Neuronal stem cell (in vitro differentiated cells): ENCODE measurements at regions not wholly inside any gene's neighbourhood (a gene's known extent, or its start where the extent isn't known, plus 50 kb on each side); places are given as distances from the start of the nearest gene placed in this dataset.

Source experiments
- DNase-seq: peaks from one replicate; pipeline ENCODE4 v3.0.0-alpha.2; 2013; ENCODE audit warnings: low spot score
- H2AFZ ChIP-seq: one replicate; pipeline ENCODE4 v1.6.1; 2013; ENCODE audit warnings: mild to moderate bottlenecking, low read length, inconsistent platforms
- H2AK5ac ChIP-seq: 2 replicates; pipeline ENCODE4 v1.6.1; 2013; ENCODE audit warnings: low read depth, mild to moderate bottlenecking, inconsistent platforms, low read length, moderate library complexity, mixed read lengths
- H2BK120ac ChIP-seq: 2 replicates; pipeline ENCODE4 v1.6.1; 2013; ENCODE audit warnings: low read depth, mild to moderate bottlenecking, inconsistent platforms, low read length, moderate library complexity, mixed read lengths
- H2BK12ac ChIP-seq: one replicate; pipeline ENCODE4 v1.6.1; 2013; ENCODE audit warnings: low read length, inconsistent platforms
- H2BK15ac ChIP-seq: 2 replicates; pipeline ENCODE4 v1.6.1; 2013; ENCODE audit warnings: mild to moderate bottlenecking, low read length, inconsistent platforms, mixed read lengths
- H2BK5ac ChIP-seq: one replicate; pipeline ENCODE4 v1.6.1; 2013; ENCODE audit warnings: inconsistent platforms, mild to moderate bottlenecking, low read length, moderate library complexity
- H3K14ac ChIP-seq: one replicate; pipeline ENCODE4 v1.6.1; 2013; ENCODE audit warnings: low read length, inconsistent platforms
- H3K18ac ChIP-seq: 2 replicates; pipeline ENCODE4 v1.6.1; 2013; ENCODE audit warnings: low read length, inconsistent platforms
- H3K23ac ChIP-seq: 2 replicates; pipeline ENCODE4 v1.6.1; 2013; ENCODE audit warnings: low read depth, mild to moderate bottlenecking, mixed read lengths, low read length, inconsistent platforms; ENCODE audit not compliant: poor library complexity
- H3K27ac ChIP-seq: replicated peaks from 3 replicates; pipeline ENCODE4 v1.5.1; 2013; ENCODE audit warnings: low read length, inconsistent platforms
- H3K27me3 ChIP-seq, 3 experiments: 2 replicates each; pipeline ENCODE4 v1.6.1; 2013; ENCODE audit warnings: low read length in 3 of 3, mild to moderate bottlenecking in 2 of 3, inconsistent platforms in 1 of 3, low read depth in 1 of 3, mixed read lengths in 1 of 3, moderate library complexity in 1 of 3; ENCODE audit not compliant: control insufficient read depth in 3 of 3, insufficient read depth in 3 of 3
- H3K36me3 ChIP-seq, 2 donors: replicated peaks in 1 of 2; 2 replicates each; pipeline ENCODE4 v1.6.1; 2013; ENCODE audit warnings: low read length in 2 of 2; ENCODE audit not compliant: control insufficient read depth in 2 of 2, insufficient read depth in 2 of 2
- H3K4ac ChIP-seq: 2 replicates; pipeline ENCODE4 v1.6.1; 2013; ENCODE audit warnings: inconsistent platforms, mild to moderate bottlenecking, low read length, moderate library complexity
- H3K4me1 ChIP-seq, 2 donors: 1 replicate in 1 of 2; 2 replicates in 1 of 2; pipeline ENCODE4 v1.6.1; 2013; ENCODE audit warnings: low read length in 2 of 2, low read depth in 1 of 2; ENCODE audit not compliant: control insufficient read depth in 2 of 2, insufficient read depth in 1 of 2
- H3K4me2 ChIP-seq: one replicate; pipeline ENCODE4 v1.6.1; 2013; ENCODE audit warnings: mild to moderate bottlenecking, low read length, inconsistent platforms; ENCODE audit not compliant: insufficient read depth, poor library complexity, severe bottlenecking
- H3K4me3 ChIP-seq, 2 donors: 2 replicates each; pipeline ENCODE4 v1.5.1; 2013; ENCODE audit warnings: low read length in 2 of 2, mild to moderate bottlenecking in 2 of 2, inconsistent platforms in 1 of 2, moderate library complexity in 1 of 2
- H3K79me1 ChIP-seq: one replicate; pipeline ENCODE4 v1.6.1; 2013; ENCODE audit warnings: low read depth, mild to moderate bottlenecking, inconsistent platforms, low read length, moderate library complexity
- H3K9ac ChIP-seq: one replicate; pipeline ENCODE4 v1.6.1; 2013; ENCODE audit warnings: mild to moderate bottlenecking, low read depth, low read length, inconsistent platforms; ENCODE audit not compliant: poor library complexity
- H3K9me3 ChIP-seq, 2 donors: replicated peaks in 1 of 2; 2 replicates each; pipeline versions ENCODE3 to v1.6.1; 2013; ENCODE audit warnings: low read length in 2 of 2, mild to moderate bottlenecking in 2 of 2, inconsistent platforms in 1 of 2, low read depth in 1 of 2, mixed read lengths in 1 of 2, moderate library complexity in 1 of 2; ENCODE audit not compliant: control insufficient read depth in 2 of 2, insufficient read depth in 1 of 2
- H4K8ac ChIP-seq: one replicate; pipeline ENCODE4 v1.6.1; 2013; ENCODE audit warnings: low read depth, mild to moderate bottlenecking, inconsistent platforms, low read length, moderate library complexity
- H4K91ac ChIP-seq: one replicate; pipeline ENCODE4 v1.6.1; 2013; ENCODE audit warnings: low read length, low read depth, mild to moderate bottlenecking, inconsistent platforms; ENCODE audit not compliant: poor library complexity
- WGBS, 2 donors: extraction: QIAGEN DNeasy Blood & Tissue Kit; methylation state at CpG; one replicate each; pipeline ENCODE4 v1.1.7; 2013; ENCODE audit warnings: missing lambda C conversion rate in 2 of 2, mixed read lengths in 1 of 2; ENCODE audit not compliant: insufficient read length in 2 of 2, insufficient replicate concordance in 1 of 2; ENCODE audit errors: extremely low coverage in 2 of 2; 5-methylcytosine and 5-hydroxymethylcytosine counted together

DNA sequence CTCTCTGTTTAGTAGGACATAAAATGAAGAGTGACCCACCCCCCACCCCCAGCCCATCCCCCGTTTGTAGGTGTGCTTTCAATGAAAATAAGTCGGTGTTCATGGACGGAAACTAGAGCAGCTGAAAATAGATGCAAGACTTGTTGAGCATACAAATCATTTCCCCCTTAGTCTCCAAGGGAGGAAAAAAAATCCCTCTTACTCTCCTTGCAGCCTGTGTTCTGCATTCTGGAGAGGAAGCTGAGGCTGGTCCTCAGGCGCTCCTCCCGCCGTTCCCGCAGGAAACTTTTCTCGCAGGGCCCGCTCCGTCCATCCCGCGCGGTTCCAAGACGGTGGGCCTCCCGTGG lies 259.0 kb upstream of the E2F7 start:
- peak overlapping the region; percentile 94 for H3K18ac ChIP-seq
- no peak overlapping the region for H2AK5ac ChIP-seq
- H4K8ac ChIP-seq = no peak overlapping the region
- H2AFZ ChIP-seq = peak overlapping the region; percentile 100
- H3K27ac ChIP-seq = no peak overlapping the region
- H3K4me1 ChIP-seq = peaks cover 0 to 7% of the 10 kb centered on the region in 2 donors
- H3K27me3 ChIP-seq = peaks cover 0 to 36% (median 7%) of the 10 kb centered on the region in 3 experiments
- H3K4me3 ChIP-seq = peak overlapping the region; percentile 56 to 79
- no peak overlapping the region for H3K14ac ChIP-seq
- H3K4ac ChIP-seq = no peak overlapping the region
- no peak overlapping the region for H2BK15ac ChIP-seq
- H2BK120ac ChIP-seq = no peak overlapping the region
- no peak overlapping the region for H3K23ac ChIP-seq
- no peak overlapping the region for H2BK5ac ChIP-seq
- H3K9me3 ChIP-seq = no peaks in the 10 kb centered on the region
- H3K36me3 ChIP-seq = no peaks in the 10 kb centered on the region
- peak overlapping the region; percentile 38 for H3K4me2 ChIP-seq
- no peaks in the 10 kb centered on the region for H3K79me1 ChIP-seq
- WGBS, 2 donors = no CpG with 5 or more reads among the region's 15 CpGs
- no peak overlapping the region for H4K91ac ChIP-seq
- H3K9ac ChIP-seq = no peak overlapping the region
- H2BK12ac ChIP-seq = peak overlapping the region; percentile 91
- no peak for DNase-seq

DNA sequence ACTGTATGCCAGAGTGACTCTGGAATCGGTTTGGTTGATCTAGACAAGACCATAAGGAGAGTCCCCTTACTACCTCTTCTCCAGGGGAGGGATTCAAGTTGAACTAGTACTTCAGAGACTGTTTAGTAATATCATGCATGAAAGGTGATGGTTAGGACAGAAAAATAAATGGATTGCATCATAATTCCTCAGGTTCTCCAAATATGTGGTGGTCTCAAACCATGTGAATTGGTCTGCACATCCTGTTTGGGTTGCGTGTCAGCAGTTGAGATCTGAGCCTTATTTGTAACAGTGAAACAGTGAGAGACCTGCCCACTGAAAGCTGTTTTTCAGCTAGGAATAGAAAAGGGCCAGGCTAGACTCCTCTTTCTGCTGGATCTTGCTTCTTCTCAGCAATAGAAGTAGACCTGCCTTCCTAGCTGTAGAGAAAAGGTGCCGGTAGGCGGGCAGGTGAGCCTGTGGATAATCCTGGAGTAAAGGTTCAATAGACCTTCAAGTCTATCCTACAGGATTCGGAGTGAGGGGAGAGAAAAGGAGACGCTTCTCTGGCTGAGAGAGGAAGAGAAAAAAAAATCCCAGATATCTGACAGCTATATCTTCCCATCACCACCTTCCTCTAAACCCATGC lies 258.5 kb upstream of the E2F7 start:
- no peak overlapping the region for H3K27ac ChIP-seq

DNA sequence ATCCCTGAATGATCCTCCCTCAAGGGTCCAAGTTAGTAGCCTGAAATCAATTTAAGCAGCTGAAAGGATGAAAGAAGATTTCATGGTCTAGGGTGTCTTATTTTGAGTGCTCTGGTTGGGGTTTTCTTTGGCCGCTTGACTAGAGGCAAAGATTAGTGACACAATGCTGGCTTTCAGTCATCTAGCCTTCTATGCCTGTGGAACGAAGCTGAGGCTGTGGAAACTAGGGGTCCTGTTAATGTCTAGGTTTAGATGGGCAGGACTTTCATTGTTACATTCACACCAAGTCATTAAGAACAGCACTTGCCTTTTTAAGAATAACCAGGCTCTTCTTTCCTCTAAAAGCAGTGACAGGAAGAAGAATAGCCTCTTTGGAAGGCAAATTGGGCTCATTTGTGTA lies 253.8 kb upstream of the E2F7 start:
- Histone ChIP-seq H3K4me2 (no peak overlapping the region), H2AK5ac (no peak overlapping the region), H4K91ac (no peak overlapping the region), H2BK5ac (no peak overlapping the region), H3K36me3 (no peaks in the 10 kb centered on the region), H3K79me1 (no peaks in the 10 kb centered on the region), H3K9me3 (no peaks in the 10 kb centered on the region), H2BK120ac (no peak overlapping the region), H3K14ac (no peak overlapping the region), H3K27ac (peak overlapping the region; percentile 88), H3K23ac (no peak overlapping the region), H2AFZ (peak overlapping the region; percentile 23), H3K4me1 (peaks cover 0 to 4% of the 10 kb centered on the region in 2 donors), H3K9ac (no peak overlapping the region), H3K18ac (no peak overlapping the region), H3K27me3 (peaks cover 0 to 23% (median 0%) of the 10 kb centered on the region in 3 experiments), H2BK15ac (no peak overlapping the region), H3K4ac (no peak overlapping the region), H3K4me3 (no peak overlapping the region), H2BK12ac (no peak overlapping the region), H4K8ac (no peak overlapping the region)
- WGBS, 2 donors = no CpG with 5 or more reads among the region's 2 CpGs
- DNase-seq = peak; percentile 68

More for the DNA sequence above, 258.5 kb upstream of the E2F7 start:
- H3K4me1 ChIP-seq = peaks cover 0 to 7% of the 10 kb centered on the region in 2 donors
- no peak overlapping the region for H3K4ac ChIP-seq
- no peak overlapping the region for H4K91ac ChIP-seq
- H3K27me3 ChIP-seq = peaks cover 0 to 36% (median 7%) of the 10 kb centered on the region in 3 experiments
- H2AFZ ChIP-seq = peak overlapping the region; percentile 100
- no peak overlapping the region for H3K9ac ChIP-seq
- no peaks in the 10 kb centered on the region for H3K9me3 ChIP-seq
- no peak overlapping the region for H3K4me2 ChIP-seq
- no peak for DNase-seq
- no peaks in the 10 kb centered on the region for H3K36me3 ChIP-seq
- no peaks in the 10 kb centered on the region for H3K79me1 ChIP-seq
- H2BK5ac ChIP-seq = no peak overlapping the region
- H3K23ac ChIP-seq = no peak overlapping the region
- peak overlapping the region in 1 of 2 donors; percentile 56 for H3K4me3 ChIP-seq
- H2BK15ac ChIP-seq = peak overlapping the region; percentile 35
- no peak overlapping the region for H3K14ac ChIP-seq
- no peak overlapping the region for H2BK120ac ChIP-seq
- no peak overlapping the region for H3K18ac ChIP-seq
- no peak overlapping the region for H2AK5ac ChIP-seq
- no CpG with 5 or more reads among the region's 6 CpGs for WGBS, 2 donors
- peak overlapping the region; percentile 5 for H2BK12ac ChIP-seq
- H4K8ac ChIP-seq = no peak overlapping the region

DNA sequence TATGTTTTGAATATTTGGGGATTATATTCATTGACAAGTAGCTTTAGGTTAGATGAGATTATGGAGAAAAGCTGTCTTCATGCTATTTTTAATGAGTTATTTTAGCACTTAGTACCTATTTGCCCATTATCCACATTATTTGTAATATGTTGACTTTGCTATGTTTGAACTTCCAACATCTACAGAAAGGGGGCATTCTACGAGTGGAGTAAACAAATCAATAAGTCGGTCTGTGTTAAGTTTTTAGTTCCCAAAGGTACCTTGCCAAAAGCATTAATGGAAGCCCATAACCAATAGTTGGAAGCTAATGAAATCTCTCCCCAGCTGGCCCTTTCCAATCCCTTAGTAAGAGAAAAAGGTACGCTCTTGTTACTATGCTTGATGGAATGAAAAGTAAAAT lies 250.0 kb upstream of the E2F7 start:
- no peak overlapping the region for H3K18ac ChIP-seq
- no peak overlapping the region for H4K91ac ChIP-seq
- no peaks in the 10 kb centered on the region for H3K9me3 ChIP-seq
- H3K27ac ChIP-seq = no peak overlapping the region
- H3K14ac ChIP-seq = no peak overlapping the region
- no peak overlapping the region for H3K4ac ChIP-seq
- no peak overlapping the region for H4K8ac ChIP-seq
- no peak for DNase-seq
- H3K9ac ChIP-seq = no peak overlapping the region
- no peak overlapping the region for H2BK5ac ChIP-seq
- no peak overlapping the region for H2BK15ac ChIP-seq
- H3K79me1 ChIP-seq = no peaks in the 10 kb centered on the region
- H3K4me2 ChIP-seq = no peak overlapping the region
- no peak overlapping the region for H2AK5ac ChIP-seq
- H3K27me3 ChIP-seq = peaks cover 0 to 5% (median 0%) of the 10 kb centered on the region in 3 experiments
- no peaks in the 10 kb centered on the region for H3K36me3 ChIP-seq
- H2BK12ac ChIP-seq = no peak overlapping the region
- no peak overlapping the region for H2BK120ac ChIP-seq
- H3K4me3 ChIP-seq = no peak overlapping the region
- H3K23ac ChIP-seq = no peak overlapping the region
- peaks cover 0 to 4% of the 10 kb centered on the region in 2 donors for H3K4me1 ChIP-seq
- H2AFZ ChIP-seq = no peak overlapping the region
- no CpG with 5 or more reads among the region's 3 CpGs for WGBS, 2 donors
